ENCODE measurements at regions not wholly inside any gene's neighbourhood (a gene's known extent, or its start where the extent isn't known, plus 50 kb on each side); places are given as distances from the start of the nearest gene placed in this dataset.

DNA sequence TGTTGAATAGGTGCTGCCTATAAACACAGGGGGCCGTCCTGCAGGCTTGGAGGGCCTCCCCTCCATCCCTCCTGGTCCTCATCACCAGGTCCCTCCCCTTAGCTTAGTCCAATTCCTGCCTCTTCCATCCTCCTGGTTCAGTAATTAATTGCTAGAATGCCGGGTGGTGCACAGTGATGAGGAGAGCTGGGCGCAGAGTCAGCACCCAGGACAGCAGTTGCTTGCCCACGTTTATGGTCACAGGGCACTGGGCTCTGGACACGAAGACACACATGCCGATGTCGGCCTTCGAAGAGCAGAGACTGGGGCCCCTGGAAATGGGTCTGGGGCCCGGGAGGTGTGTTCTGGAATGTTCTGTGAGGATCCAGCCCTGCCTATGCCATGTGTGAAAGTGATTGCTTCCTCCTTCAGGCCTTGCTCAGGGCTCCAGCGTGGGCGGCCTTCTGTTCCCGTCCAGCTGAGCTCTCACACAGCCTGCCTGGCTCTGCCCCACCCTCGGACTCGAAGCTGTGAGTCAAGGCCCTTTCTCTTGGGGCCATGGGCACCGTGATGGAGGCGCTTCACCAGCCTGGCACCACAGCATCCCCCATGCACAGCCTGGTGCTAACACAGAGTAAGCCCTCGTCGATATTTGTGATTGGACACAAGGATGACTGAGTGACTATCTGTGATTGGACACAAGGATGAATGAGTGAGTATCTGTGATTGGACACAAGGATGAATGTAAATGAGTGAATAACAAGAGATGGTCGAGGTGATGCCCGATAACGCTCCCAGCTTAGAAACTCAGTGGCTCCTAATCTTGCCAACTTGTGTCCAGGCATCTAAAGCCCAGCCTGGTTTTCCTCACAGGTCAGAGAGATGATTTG lies 884.7 kb downstream of the BRD1 start:
- H3K4me3 Mint-ChIP-seq: no peak overlapping the region
- no peaks in the 10 kb centered on the region; the same call in 1 of the 2 replicates for H3K27me3 Mint-ChIP-seq (ENCODE audit: insufficient read depth)
- no peak overlapping the region for H3K27ac Mint-ChIP-seq
- peaks cover 69% of the 10 kb centered on the region for H3K9me3 Mint-ChIP-seq
- H3K4me1 Mint-ChIP-seq (ENCODE audit: low read depth): no peaks in the 10 kb centered on the region
- no peaks in the 10 kb centered on the region for H3K36me3 Mint-ChIP-seq (ENCODE audit: low read depth)
- TF ChIP-seq, protein P1, sequence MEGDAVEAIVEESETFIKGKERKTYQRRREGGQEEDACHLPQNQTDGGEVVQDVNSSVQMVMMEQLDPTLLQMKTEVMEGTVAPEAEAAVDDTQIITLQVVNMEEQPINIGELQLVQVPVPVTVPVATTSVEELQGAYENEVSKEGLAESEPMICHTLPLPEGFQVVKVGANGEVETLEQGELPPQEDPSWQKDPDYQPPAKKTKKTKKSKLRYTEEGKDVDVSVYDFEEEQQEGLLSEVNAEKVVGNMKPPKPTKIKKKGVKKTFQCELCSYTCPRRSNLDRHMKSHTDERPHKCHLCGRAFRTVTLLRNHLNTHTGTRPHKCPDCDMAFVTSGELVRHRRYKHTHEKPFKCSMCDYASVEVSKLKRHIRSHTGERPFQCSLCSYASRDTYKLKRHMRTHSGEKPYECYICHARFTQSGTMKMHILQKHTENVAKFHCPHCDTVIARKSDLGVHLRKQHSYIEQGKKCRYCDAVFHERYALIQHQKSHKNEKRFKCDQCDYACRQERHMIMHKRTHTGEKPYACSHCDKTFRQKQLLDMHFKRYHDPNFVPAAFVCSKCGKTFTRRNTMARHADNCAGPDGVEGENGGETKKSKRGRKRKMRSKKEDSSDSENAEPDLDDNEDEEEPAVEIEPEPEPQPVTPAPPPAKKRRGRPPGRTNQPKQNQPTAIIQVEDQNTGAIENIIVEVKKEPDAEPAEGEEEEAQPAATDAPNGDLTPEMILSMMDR (IDR thresholded peaks at IDR 0.05): no peak
- DNase-seq: no peak

DNA sequence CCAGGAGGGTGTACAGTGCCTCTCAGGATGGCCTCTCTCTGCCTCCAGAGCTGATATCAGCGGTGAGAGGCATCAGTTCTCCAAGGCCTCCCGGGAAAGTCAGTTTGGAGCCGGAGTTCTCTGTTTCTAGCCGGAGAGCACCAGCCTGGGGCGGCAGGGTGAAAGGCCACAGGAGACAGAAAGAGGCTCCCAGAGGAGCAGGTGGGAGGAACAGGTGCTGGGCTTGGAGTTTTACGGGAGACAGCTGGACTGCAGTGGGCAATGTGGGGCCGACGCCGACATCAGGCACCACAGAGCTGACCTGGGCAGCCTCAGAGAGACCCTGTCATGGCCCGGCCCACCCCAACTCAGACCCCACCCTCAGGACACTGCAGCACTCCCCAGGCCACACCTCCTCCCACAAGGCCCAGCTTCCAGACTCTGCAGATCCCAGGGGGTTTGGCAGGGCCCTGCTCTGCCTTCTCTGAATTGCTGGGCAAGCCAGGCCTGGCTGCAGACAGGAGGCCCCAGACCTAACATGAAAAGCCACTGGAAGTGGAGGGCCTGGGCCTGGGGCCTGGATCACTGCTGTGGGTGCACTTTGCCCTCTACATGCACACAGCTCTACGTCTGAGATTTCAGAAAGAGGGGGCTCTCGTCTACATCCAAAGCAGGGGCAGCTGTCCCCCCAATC lies 885.6 kb downstream of the BRD1 start:
- peaks cover 69% of the 10 kb centered on the region for H3K9me3 Mint-ChIP-seq
- no peaks in the 10 kb centered on the region for H3K36me3 Mint-ChIP-seq (ENCODE audit: low read depth)
- TF ChIP-seq, protein P1 (IDR thresholded peaks at IDR 0.05): no peak
- no peak overlapping the region for H3K27ac Mint-ChIP-seq
- no peak overlapping the region for H3K4me3 Mint-ChIP-seq
- no peaks in the 10 kb centered on the region for H3K4me1 Mint-ChIP-seq (ENCODE audit: low read depth)
- no peaks in the 10 kb centered on the region; the same call in 1 of the 2 replicates for H3K27me3 Mint-ChIP-seq (ENCODE audit: insufficient read depth)
- no peak for DNase-seq

DNA sequence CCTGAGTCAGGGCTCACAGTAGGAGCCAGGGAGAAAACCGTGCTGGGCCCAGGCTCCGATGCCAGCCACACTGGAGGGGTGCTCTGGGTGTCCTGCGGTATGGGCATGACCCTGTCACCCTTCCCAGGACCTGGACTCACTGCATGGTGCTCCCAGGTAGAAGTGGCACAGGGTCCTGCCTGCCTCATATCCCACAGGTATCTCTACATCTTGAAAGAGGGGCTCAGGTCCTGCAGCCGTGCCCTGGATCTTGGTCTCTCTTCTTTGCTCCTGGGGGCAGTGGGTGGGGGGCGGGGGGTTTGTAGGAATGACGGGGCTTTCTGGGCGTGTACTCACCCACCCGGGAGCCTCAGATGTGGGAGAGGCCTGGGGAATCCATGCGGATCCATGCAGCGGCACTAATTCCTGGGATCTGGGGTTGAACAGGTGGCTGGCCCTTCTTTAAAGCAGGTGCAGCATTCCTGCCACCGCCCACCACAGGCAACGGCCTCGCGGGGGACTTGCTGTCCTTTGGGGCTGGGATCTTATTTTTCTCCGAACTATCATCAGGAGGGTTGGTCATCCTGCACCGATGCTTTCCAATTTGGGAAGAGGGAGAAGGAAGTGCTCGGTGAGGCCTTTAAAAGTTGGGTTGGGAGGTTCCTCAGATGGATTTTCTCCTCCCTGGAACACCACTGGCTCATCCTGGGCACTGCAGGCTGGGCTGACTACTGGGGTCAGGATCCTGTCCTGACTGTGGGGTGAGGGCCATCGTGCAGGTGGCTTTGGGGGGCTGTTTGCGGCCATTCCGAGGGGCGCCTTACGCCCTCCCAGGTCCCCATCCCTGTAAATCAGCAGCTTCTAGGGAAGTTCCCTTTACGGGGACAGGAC lies 886.4 kb downstream of the BRD1 start:
- no peak for DNase-seq

DNA sequence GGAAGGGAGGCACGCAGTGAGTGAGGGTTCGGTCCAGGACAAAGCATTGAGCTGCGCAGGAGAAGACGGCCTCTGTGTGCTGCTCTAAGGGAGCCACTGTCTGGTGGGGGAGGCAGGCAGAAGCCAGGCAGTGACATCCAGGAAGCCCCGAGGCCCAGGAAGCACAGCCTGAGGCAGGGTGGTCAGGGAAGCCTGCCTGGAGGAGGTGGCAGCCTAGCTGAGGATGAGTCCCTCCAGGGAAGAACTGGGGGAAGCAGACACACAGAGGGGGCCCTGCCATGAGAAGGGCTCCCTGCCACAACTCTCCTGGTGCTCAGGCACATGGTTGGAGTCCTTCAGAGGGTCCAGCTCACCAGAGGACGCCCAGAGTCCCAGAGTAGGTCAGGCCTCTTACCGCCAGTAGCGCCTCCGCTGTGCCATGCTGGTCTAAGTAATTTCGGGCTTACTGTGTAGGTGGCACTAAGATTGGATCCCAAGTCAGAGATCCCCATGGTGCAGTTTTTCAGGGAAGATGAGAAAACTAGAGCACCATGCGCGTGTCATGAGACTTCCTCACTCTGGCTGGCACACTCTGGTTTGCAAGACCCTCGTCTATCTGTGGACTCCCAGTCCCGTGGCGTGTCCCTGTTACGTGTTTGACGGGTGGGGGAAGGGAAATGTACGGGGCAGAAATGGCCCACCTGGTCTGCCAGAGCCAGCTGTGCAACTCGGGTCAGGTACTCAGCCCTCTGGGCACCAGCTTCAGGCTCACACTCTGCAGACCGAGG lies 887.2 kb downstream of the BRD1 start:
- TF ChIP-seq, protein P1 (IDR thresholded peaks at IDR 0.05): no peak
- Mint-ChIP-seq H3K27ac (no peak overlapping the region), H3K4me3 (no peak overlapping the region), H3K27me3 (ENCODE audit: insufficient read depth) (peaks cover 2% of the 10 kb centered on the region; the same call in 1 of the 2 replicates), H3K4me1 (ENCODE audit: low read depth) (no peaks in the 10 kb centered on the region), H3K9me3 (peaks cover 68% of the 10 kb centered on the region), H3K36me3 (ENCODE audit: low read depth) (no peaks in the 10 kb centered on the region; the same call in 1 of the 2 replicates)
- DNase-seq: no peak

More for the DNA sequence above, 886.4 kb downstream of the BRD1 start:
- peaks cover 70% of the 10 kb centered on the region for H3K9me3 Mint-ChIP-seq
- no peaks in the 10 kb centered on the region for H3K36me3 Mint-ChIP-seq (ENCODE audit: low read depth)
- no peaks in the 10 kb centered on the region for H3K4me1 Mint-ChIP-seq (ENCODE audit: low read depth)
- peaks cover 1% of the 10 kb centered on the region; the same call in 1 of the 2 replicates for H3K27me3 Mint-ChIP-seq (ENCODE audit: insufficient read depth)
- no peak overlapping the region for H3K4me3 Mint-ChIP-seq
- H3K27ac Mint-ChIP-seq: no peak overlapping the region
- TF ChIP-seq, protein P1 (IDR thresholded peaks at IDR 0.05): no peak
